ENCODE measurements at regions not wholly inside any gene's neighbourhood (a gene's known extent, or its start where the extent isn't known, plus 50 kb on each side); places are given as distances from the start of the nearest gene placed in this dataset.

DNA sequence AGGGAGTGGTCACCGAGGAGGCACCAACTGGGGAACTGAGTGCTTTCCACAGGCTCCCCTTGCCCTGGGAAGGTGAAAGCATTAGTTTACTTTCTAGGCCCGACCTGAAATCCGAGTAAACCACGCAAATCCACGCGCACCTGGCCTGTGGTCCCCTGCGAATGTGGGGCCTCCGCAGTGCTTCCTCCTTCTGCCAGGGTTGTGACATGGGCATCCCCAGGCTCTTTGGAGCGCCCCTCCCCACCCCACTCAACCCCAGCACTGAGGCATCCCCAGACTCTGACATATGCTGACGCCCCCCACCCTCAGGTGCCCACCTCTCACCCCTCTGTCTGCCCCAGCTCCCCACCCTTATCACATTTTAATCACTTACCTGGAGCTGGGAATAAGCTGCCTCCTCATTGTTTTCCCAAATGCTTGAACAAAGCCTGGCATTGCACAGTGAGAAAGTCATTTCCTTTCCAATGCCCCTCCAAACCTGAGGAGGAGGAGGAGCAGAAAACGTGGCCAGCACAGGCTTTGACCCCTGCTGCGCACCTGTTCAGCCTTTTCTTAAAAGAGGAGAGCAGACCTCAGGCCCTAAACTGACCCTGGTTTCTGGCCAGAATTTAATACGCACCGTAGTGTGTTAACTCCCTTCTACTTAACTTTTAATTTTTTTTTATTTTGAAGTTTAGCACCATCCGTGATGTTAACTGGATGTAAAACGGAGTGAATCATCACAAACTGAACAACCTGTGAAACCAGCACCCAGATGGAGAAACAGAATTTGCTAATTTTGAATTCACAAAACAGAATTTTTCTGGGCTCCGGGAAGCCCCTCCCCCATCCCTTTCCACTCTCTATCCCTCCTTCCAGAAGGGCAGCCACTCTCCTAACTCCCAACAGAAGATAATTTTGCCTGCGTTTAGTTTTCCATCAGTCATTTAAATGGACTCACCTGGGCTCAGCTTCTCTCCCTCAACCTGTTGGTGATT lies 129.4 kb downstream of the WDR11 start:
- TF ChIP-seq, protein P1, sequence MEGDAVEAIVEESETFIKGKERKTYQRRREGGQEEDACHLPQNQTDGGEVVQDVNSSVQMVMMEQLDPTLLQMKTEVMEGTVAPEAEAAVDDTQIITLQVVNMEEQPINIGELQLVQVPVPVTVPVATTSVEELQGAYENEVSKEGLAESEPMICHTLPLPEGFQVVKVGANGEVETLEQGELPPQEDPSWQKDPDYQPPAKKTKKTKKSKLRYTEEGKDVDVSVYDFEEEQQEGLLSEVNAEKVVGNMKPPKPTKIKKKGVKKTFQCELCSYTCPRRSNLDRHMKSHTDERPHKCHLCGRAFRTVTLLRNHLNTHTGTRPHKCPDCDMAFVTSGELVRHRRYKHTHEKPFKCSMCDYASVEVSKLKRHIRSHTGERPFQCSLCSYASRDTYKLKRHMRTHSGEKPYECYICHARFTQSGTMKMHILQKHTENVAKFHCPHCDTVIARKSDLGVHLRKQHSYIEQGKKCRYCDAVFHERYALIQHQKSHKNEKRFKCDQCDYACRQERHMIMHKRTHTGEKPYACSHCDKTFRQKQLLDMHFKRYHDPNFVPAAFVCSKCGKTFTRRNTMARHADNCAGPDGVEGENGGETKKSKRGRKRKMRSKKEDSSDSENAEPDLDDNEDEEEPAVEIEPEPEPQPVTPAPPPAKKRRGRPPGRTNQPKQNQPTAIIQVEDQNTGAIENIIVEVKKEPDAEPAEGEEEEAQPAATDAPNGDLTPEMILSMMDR (IDR thresholded peaks at IDR 0.05): no peak
- TF ChIP-seq POLR2AphosphoS5 (IDR thresholded peaks at IDR 0.05): no peak
- no peak for TF ChIP-seq POLR2A (IDR thresholded peaks at IDR 0.05)

Data from stomach (tissue), 4 donors.